ENCODE measurements at regions not wholly inside any gene's neighbourhood (a gene's known extent, or its start where the extent isn't known, plus 50 kb on each side); places are given as distances from the start of the nearest gene placed in this dataset.
A peak's percentile ranks its signal among the peaks of the same experiment; 100 is the strongest.

DNA sequence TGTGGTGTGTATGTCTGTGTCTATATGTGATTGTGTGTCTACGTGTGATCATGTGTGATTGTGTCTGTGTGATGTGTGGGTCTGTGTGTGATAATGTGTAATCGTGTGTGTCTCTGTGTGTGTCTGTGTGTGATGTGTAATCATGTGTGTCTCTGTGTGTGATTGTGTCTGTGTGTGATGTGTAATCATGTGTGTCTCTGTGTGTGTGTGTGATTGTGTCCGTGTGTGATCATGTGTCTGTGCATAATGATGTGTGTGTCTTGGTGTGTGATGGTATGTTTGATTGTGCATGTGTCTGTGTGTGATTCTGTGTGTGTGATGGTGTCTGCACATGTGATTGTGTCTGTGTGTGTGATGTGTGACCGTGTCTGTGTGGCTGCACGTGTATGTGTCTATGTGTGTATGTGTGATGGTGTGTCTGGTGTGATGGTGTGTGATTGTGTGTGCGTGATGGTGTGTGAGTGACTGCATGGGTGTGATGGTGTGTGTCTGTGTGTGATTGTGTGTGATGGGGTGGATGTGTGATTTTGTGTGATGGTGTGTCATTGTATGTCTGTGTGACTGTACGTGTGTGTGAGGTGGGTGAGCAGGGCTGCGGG is 78.9 kb downstream of the RTP5 start:
- peak overlapping the region; percentile 2 for H3K4me3 Mint-ChIP-seq (ENCODE audit: unreplicated experiment)
- Histone ChIP-seq H3K4me1 (peaks cover 8% of the 10 kb centered on the region; the same call in 1 of the 2 replicates), H3K9me3 (no peaks in the 10 kb centered on the region), H3K36me3 (ENCODE audit: control insufficient read depth, insufficient read depth, low read length) (no peaks in the 10 kb centered on the region), H3K27me3 (replicated peaks; ENCODE audit: control insufficient read depth, insufficient read depth, low read length) (no peaks in the 10 kb centered on the region), H3K4me3 (ENCODE audit: low read depth, low read length) (no peak overlapping the region)
- H3K36me3 Mint-ChIP-seq (ENCODE audit: insufficient read depth, unreplicated experiment) = no peaks in the 10 kb centered on the region
- H3K9me3 Mint-ChIP-seq (ENCODE audit: unreplicated experiment) = no peaks in the 10 kb centered on the region
- no peak overlapping the region for H3K27ac Mint-ChIP-seq (ENCODE audit: unreplicated experiment)
- H3K4me1 Mint-ChIP-seq (ENCODE audit: low read depth, unreplicated experiment) = no peaks in the 10 kb centered on the region
- DNase-seq = no peak
- POLR2A ChIA-PET = no interaction called here
- TF ChIP-seq, protein P1, sequence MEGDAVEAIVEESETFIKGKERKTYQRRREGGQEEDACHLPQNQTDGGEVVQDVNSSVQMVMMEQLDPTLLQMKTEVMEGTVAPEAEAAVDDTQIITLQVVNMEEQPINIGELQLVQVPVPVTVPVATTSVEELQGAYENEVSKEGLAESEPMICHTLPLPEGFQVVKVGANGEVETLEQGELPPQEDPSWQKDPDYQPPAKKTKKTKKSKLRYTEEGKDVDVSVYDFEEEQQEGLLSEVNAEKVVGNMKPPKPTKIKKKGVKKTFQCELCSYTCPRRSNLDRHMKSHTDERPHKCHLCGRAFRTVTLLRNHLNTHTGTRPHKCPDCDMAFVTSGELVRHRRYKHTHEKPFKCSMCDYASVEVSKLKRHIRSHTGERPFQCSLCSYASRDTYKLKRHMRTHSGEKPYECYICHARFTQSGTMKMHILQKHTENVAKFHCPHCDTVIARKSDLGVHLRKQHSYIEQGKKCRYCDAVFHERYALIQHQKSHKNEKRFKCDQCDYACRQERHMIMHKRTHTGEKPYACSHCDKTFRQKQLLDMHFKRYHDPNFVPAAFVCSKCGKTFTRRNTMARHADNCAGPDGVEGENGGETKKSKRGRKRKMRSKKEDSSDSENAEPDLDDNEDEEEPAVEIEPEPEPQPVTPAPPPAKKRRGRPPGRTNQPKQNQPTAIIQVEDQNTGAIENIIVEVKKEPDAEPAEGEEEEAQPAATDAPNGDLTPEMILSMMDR (IDR thresholded peaks at IDR 0.05; ENCODE audit: insufficient read depth in 1 of 2, low read depth in 1 of 2, low read length in 1 of 2, severe bottlenecking in 1 of 2, unreplicated experiment in 1 of 2) = no peak
- no TSS peak for BruUV-seq (replicated peaks)
- CTCF ChIA-PET = interaction anchor here (0.6 kb wide), 1 partner anchor 16 kb away, joined by 3 read pairs; no protein-coding TSS in a partner anchor
- intact Hi-C loops (cut with micrococcal nuclease; ENCODE audit: unreplicated experiment) = no loop called here
- peaks cover 6% of the 10 kb centered on the region for H3K27me3 Mint-ChIP-seq (ENCODE audit: insufficient read depth, unreplicated experiment)

DNA sequence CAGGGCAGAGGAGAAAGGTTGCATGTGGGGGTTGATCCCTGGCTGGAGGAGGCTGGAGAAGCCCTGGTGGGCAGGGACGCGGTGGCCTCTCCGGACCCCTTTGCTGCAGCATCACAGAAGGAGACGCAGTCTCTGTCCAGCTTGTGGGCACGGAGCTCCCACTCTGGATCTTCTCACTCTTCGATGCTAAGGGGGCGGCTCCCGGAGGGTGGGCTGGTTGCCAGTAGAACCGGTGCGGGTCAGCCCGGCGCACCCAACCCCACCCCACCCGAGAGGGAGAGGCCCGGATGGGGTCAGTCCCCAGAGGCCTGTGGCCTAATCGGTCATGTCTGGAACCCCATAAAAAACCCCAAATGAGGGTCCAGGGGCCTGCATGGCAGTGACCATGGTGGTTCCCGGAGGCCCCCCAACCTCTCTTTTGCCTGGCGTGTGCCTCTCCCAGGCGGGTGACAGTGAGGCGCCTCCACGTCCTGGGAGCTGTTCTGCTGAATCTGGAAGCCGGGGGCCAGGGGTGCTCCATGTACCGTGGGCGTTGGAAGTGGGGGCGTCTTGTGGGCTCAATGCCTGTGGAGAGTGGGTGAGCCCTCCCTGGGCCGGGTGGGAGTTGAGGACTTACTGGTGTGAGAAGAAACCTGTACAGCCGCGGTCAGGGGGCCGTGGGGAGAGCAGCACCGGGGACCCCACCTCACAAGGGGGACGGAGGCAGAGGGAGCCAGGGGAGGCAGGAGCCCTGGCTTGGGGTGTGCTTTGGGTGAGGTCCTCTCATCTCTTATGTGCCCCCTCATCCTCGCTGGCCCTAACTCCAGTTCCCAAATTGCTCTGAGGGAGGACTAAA is 79.6 kb downstream of the RTP5 start:
- Mint-ChIP-seq H3K27me3 (ENCODE audit: insufficient read depth, unreplicated experiment) (peaks cover 6% of the 10 kb centered on the region), H3K4me1 (ENCODE audit: low read depth, unreplicated experiment) (no peaks in the 10 kb centered on the region), H3K9me3 (ENCODE audit: unreplicated experiment) (no peaks in the 10 kb centered on the region), H3K4me3 (ENCODE audit: unreplicated experiment) (no peak overlapping the region), H3K36me3 (ENCODE audit: insufficient read depth, unreplicated experiment) (no peaks in the 10 kb centered on the region), H3K27ac (ENCODE audit: unreplicated experiment) (no peak overlapping the region)
- DNase-seq = no peak
- POLR2A ChIA-PET = no interaction called here
- Histone ChIP-seq H3K27me3 (replicated peaks; ENCODE audit: control insufficient read depth, insufficient read depth, low read length) (no peaks in the 10 kb centered on the region), H3K4me1 (peaks cover 8% of the 10 kb centered on the region; the same call in 1 of the 2 replicates), H3K9me3 (no peaks in the 10 kb centered on the region), H3K36me3 (ENCODE audit: control insufficient read depth, insufficient read depth, low read length) (no peaks in the 10 kb centered on the region), H3K4me3 (ENCODE audit: low read depth, low read length) (no peak overlapping the region)
- TF ChIP-seq, protein P1 (IDR thresholded peaks at IDR 0.05; ENCODE audit: insufficient read depth in 1 of 2, low read depth in 1 of 2, low read length in 1 of 2, severe bottlenecking in 1 of 2, unreplicated experiment in 1 of 2) = no peak
- intact Hi-C loops (cut with micrococcal nuclease; ENCODE audit: unreplicated experiment) = no loop called here
- BruUV-seq (replicated peaks) = no TSS peak
- CTCF ChIA-PET = no interaction called here

DNA sequence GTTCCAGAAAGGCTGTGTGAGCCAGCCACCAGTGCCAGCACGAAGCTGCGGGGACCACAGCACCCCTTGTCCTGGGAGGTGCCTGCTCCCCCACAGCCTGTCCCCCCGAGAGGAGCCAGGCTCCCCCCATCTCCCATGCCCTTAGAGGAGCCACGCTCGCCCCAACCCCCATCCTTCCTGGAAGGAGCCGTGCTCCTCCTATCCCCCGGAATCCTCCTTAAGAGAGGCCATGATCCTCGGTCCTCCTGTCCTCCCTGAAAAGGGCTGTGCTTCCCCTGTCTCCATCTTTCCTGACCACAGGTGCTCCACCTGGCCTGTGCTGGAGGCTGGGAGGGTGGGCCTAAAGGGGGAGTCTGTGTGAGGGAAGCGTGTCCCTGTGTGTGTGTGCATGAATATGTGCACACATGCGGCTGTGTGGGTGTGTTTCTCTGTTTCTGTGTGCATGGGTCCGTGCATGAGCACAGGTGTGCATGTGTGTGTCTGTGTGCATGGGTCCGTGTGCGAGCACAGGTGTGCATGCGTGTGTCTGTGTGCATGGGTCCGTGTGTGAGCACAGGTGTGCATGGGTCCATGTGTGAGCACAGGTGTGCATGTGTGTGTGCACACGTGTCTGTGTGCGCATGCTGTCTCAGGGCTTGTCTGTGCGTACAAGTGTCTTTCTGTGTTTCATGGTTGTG is 80.3 kb downstream of the RTP5 start:
- POLR2A ChIA-PET = no interaction called here
- DNase-seq = no peak
- H3K36me3 Mint-ChIP-seq (ENCODE audit: insufficient read depth, unreplicated experiment) = no peaks in the 10 kb centered on the region

More for the DNA sequence above, 80.3 kb downstream of the RTP5 start:
- no peaks in the 10 kb centered on the region for H3K36me3 ChIP-seq (ENCODE audit: control insufficient read depth, insufficient read depth, low read length)
- peaks cover 8% of the 10 kb centered on the region; the same call in 1 of the 2 replicates for H3K4me1 ChIP-seq
- H3K27me3 ChIP-seq (replicated peaks; ENCODE audit: control insufficient read depth, insufficient read depth, low read length) = no peaks in the 10 kb centered on the region
- CTCF ChIA-PET = no interaction called here
- Mint-ChIP-seq H3K4me1 (ENCODE audit: low read depth, unreplicated experiment) (no peaks in the 10 kb centered on the region), H3K9me3 (ENCODE audit: unreplicated experiment) (no peaks in the 10 kb centered on the region), H3K27ac (ENCODE audit: unreplicated experiment) (no peak overlapping the region), H3K4me3 (ENCODE audit: unreplicated experiment) (no peak overlapping the region), H3K27me3 (ENCODE audit: insufficient read depth, unreplicated experiment) (peaks cover 6% of the 10 kb centered on the region)
- intact Hi-C loops (cut with micrococcal nuclease; ENCODE audit: unreplicated experiment) = no loop called here
- H3K9me3 ChIP-seq = no peaks in the 10 kb centered on the region
- TF ChIP-seq, protein P1 (IDR thresholded peaks at IDR 0.05; ENCODE audit: insufficient read depth in 1 of 2, low read depth in 1 of 2, low read length in 1 of 2, severe bottlenecking in 1 of 2, unreplicated experiment in 1 of 2) = no peak
- H3K4me3 ChIP-seq (ENCODE audit: low read depth, low read length) = no peak overlapping the region
- no TSS peak for BruUV-seq (replicated peaks)
